Activated CD4-positive, alpha-beta memory T cell treated with anti-CD3 and anti-CD28 coated beads, Interleukin-2, amount 10 ng/mL, durations not matched to agents 7 days and 5 days (primary cell): ENCODE measurements at regions not wholly inside any gene's neighbourhood (a gene's known extent, or its start where the extent isn't known, plus 50 kb on each side); places are given as distances from the start of the nearest gene placed in this dataset.

ENCODE experiments used
- CTCF ChIA-PET: fragments of 350-600 bp; sonication (Branson Sonifier 250); formaldehyde crosslinking; loops from one replicate; lab custom pipeline; 2021; ENCODE audit warnings: antibody characterized with exemption, inconsistent platforms; lab: Charles Lee
- POLR2A ChIA-PET: fragments of 350-600 bp; sonication (Branson Sonifier 250); formaldehyde crosslinking; loops from one replicate; lab custom pipeline; 2021; ENCODE audit warnings: antibody characterized with exemption; lab: Charles Lee
- DNase-seq: peaks from one replicate; pipeline ENCODE4 v3.0.0-alpha.2; 2020
- H3K27ac Mint-ChIP-seq: one replicate; pipeline ENCODE4 v1.8.0; 2021; ENCODE audit warnings: mild to moderate bottlenecking, mixed read lengths
- H3K27me3 Mint-ChIP-seq: one replicate; pipeline ENCODE4 v1.8.0; 2021; ENCODE audit warnings: mixed read lengths
- H3K36me3 Mint-ChIP-seq: one replicate; pipeline ENCODE4 v1.8.0; 2021; ENCODE audit warnings: low read depth, mixed read lengths
- H3K4me1 Mint-ChIP-seq: one replicate; pipeline ENCODE4 v1.8.0; 2021; ENCODE audit warnings: mixed read lengths
- H3K4me3 Mint-ChIP-seq: one replicate; pipeline ENCODE4 v1.8.0; 2021; ENCODE audit warnings: mild to moderate bottlenecking, mixed read lengths
- H3K9me3 Mint-ChIP-seq: one replicate; pipeline ENCODE4 v1.8.0; 2021; ENCODE audit warnings: mixed read lengths

DNA sequence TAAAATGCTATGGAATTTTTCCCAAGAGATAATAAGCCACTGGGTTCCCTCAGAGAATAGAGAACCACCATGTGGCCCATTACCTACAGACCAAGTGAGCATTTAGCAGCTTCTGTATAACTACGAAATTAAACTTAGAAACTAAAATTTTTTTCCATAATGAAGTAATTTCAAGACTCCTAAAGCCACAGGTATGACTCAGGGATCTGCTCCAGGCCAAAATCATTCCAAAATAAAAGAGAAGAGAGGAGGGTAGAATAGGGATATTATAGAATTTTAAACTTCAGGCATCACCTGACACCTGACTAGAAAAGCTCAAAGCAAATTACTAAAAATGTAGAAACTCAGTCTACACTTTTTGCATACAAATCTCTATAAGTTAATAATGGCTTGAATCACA, 108.9 kb upstream of the DST start:
- Mint-ChIP-seq H3K36me3 (no peaks in the 10 kb centered on the region), H3K9me3 (no peaks in the 10 kb centered on the region), H3K27me3 (no peaks in the 10 kb centered on the region), H3K27ac (no peak overlapping the region), H3K4me3 (no peak overlapping the region), H3K4me1 (no peaks in the 10 kb centered on the region)
- ChIA-PET POLR2A (no interaction called here), CTCF (no interaction called here)
- no peak for DNase-seq

DNA sequence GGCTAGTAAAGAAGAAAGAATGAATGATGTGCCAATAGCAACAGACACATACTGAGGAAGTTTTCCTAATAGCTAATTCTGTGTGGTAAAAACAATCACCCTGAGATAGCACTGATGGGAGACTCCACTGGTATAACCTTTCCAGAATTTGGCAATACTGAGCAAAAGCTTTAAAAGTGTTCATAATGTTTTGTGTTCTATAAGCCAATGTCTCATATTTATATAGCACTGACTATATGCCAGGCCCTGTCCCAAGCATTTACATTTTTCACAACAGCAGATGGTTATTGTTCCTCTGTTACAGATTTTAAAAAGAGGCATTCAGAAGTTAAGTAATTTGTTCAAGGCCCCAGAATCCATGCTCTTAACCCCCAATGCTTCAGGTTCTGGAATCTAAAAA, 108.0 kb upstream of the DST start:
- Mint-ChIP-seq H3K27ac (no peak overlapping the region), H3K4me3 (no peak overlapping the region), H3K36me3 (no peaks in the 10 kb centered on the region), H3K9me3 (no peaks in the 10 kb centered on the region), H3K27me3 (no peaks in the 10 kb centered on the region), H3K4me1 (no peaks in the 10 kb centered on the region)
- DNase-seq, result no peak
- ChIA-PET POLR2A (no interaction called here), CTCF (no interaction called here)

DNA sequence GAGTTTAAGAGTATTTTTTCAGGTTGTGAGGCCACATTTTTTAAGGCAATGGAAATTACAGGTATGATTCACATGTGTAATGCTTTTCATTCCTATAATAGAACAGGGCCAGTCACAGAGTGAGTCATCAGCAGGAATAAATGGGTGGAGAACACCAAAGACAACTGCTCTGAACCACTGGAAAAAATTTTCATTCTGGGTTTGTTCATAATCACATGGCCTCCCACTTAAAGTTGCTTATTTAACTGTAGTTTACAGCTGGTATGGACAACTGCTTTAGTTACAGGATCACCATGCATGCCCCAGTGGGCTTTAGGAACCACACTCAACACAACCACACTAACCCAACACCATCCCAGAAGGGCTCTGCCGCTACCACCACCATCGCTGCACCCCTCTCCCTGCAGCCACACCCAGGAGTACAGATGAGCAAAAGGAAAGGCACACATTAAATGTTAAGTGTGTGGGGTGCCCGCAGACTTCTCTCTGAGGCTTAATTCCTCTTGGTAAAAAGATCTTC, 107.0 kb upstream of the DST start:
- Mint-ChIP-seq H3K36me3 (no peaks in the 10 kb centered on the region), H3K4me1 (no peaks in the 10 kb centered on the region), H3K27me3 (no peaks in the 10 kb centered on the region), H3K9me3 (no peaks in the 10 kb centered on the region), H3K4me3 (no peak overlapping the region), H3K27ac (no peak overlapping the region)
- DNase-seq, result no peak
- ChIA-PET POLR2A (no interaction called here), CTCF (no interaction called here)

DNA sequence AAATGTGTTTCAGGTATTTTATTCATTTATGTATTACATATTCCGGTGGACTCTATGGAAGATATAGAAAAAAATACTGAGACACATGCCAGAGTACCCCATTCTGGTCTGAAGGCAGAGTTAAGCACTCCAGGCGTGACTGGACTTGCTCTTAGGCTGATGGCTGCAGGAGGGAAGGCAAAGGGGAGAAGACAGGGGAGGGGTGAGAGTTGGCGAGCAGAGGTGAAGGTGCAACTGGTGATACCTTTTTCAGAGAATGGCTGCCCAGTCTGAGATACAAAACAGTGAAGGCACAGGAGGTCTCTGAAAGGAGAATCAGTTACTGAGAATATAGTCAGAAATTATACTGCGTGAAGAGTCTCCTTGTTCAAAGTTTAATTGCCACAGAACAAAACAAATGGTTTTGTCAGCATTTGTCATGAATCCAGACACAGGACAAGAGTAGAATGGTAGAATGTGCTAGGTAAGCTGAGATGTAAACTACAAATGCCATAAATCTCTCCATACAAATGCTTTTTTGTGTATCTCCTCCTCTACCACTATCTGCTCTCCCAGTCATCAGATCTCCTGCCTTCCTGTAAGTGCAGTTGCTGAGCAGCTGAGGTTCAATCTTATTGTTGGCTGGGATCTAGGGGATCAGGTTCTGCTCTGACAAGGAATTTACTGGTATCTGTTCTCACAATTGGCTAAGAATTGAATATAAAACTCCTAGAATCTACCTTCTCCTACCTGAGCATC, 104.2 kb upstream of the DST start:
- no peak overlapping the region for H3K4me3 Mint-ChIP-seq
- no peaks in the 10 kb centered on the region for H3K27me3 Mint-ChIP-seq
- ChIA-PET POLR2A (no interaction called here), CTCF (no interaction called here)
- DNase-seq, result no peak
- H3K4me1 Mint-ChIP-seq, result no peaks in the 10 kb centered on the region
- H3K27ac Mint-ChIP-seq, result no peak overlapping the region
- H3K9me3 Mint-ChIP-seq, result no peaks in the 10 kb centered on the region
- no peaks in the 10 kb centered on the region for H3K36me3 Mint-ChIP-seq

DNA sequence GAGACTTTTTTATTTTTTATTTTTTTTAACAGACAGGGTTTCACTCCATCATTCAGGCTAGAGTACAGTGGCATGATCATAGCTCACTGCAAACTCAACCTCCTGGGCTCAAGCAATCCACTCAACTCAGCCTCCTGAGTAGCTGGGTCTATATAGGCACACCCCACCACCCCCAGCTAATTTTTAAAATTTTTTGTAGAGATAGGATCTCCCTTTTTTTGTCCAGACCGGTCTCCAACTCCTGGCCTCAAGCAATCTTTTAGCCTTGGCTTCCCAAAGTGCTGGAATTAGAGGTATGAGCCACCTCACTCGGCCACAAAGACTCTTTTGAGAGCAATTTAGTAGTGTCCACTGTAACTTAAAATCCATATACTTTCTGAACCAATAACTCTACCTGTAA, 103.3 kb upstream of the DST start:
- Mint-ChIP-seq H3K36me3 (no peaks in the 10 kb centered on the region), H3K4me3 (no peak overlapping the region), H3K27me3 (peaks cover 2% of the 10 kb centered on the region), H3K4me1 (no peaks in the 10 kb centered on the region), H3K9me3 (no peaks in the 10 kb centered on the region), H3K27ac (no peak overlapping the region)
- ChIA-PET CTCF (no interaction called here), POLR2A (no interaction called here)
- DNase-seq, result no peak

DNA sequence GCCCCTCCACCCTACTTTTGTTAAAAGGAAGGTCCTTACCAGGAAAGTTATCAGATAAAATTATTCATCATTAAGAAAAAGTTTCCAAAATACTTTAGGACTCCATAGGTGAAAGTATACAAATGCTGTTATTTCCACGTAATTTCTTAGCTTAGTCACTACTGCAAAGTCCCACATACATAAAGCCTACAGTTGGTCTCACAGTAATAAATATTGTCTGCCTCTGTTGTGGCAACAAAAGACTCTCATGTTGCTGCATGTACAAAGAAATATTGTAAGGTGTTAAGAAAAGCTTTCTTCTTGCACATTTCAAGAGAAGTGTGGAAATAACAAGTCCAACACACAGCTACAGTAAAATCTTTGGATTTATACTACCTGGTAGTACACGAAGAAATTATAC, 102.4 kb upstream of the DST start:
- ChIA-PET CTCF (no interaction called here), POLR2A (no interaction called here)
- Mint-ChIP-seq H3K36me3 (no peaks in the 10 kb centered on the region), H3K4me1 (no peaks in the 10 kb centered on the region), H3K27me3 (peaks cover 2% of the 10 kb centered on the region), H3K9me3 (no peaks in the 10 kb centered on the region), H3K4me3 (no peak overlapping the region), H3K27ac (no peak overlapping the region)
- no peak for DNase-seq

DNA sequence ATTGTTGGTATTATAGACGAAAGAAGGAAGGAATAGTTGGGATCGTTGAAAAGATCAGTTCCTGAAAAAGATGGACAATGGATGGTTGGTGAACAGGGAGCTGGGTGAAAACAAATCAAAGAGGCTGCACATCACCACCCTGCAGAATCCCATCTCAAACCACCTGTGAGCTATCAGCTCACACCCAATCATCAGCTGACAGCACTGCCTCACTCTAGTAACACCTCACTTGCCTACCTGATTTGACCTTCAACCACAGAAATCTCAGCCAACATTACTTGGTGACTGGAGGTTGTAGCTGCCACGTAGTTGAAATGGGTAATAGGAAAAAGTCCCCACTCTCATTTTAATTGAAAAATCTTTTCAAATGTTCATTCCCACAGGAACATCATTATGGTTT, 101.8 kb upstream of the DST start:
- ChIA-PET CTCF (no interaction called here), POLR2A (no interaction called here)
- no peaks in the 10 kb centered on the region for H3K9me3 Mint-ChIP-seq
- no peaks in the 10 kb centered on the region for H3K36me3 Mint-ChIP-seq
- DNase-seq, result no peak
- H3K27me3 Mint-ChIP-seq, result peaks cover 2% of the 10 kb centered on the region
- H3K4me3 Mint-ChIP-seq, result no peak overlapping the region
- no peak overlapping the region for H3K27ac Mint-ChIP-seq
- H3K4me1 Mint-ChIP-seq, result no peaks in the 10 kb centered on the region

DNA sequence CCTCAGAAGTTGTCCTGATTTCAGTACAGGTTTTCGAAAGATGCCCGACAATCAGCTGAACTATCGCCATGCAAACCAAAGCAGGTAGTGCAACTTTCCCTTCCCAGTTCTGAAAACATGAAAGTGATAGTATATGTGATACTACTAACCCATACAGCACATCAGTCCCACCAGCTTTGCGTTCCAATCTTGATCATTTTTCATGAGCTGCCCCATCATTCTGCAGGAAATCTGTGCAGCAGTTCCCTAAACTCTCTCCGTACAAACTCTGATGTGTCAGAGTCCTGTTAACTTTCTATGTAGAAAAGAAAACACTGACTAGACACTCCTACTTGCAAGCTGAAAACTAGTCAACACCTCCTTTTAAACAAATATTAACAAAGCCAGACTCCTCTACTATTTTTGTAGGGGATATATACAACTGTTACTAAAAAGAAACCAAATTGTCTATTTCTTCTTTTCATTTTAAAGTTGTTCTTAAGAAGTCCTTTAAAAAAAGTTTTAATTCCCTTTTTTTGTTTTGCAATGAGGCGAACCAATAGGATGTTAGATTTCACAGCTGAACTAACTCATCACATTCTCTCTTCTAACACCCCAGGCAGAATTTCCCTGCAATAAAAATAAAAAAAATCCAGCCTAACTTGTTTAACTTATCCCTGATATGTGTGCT, 99.6 kb upstream of the DST start:
- peaks cover 2% of the 10 kb centered on the region for H3K27me3 Mint-ChIP-seq
- no peaks in the 10 kb centered on the region for H3K36me3 Mint-ChIP-seq
- ChIA-PET CTCF (no interaction called here), POLR2A (no interaction called here)
- H3K9me3 Mint-ChIP-seq, result no peaks in the 10 kb centered on the region
- no peak overlapping the region for H3K4me3 Mint-ChIP-seq
- no peak overlapping the region for H3K27ac Mint-ChIP-seq
- no peak for DNase-seq
- H3K4me1 Mint-ChIP-seq, result no peaks in the 10 kb centered on the region

DNA sequence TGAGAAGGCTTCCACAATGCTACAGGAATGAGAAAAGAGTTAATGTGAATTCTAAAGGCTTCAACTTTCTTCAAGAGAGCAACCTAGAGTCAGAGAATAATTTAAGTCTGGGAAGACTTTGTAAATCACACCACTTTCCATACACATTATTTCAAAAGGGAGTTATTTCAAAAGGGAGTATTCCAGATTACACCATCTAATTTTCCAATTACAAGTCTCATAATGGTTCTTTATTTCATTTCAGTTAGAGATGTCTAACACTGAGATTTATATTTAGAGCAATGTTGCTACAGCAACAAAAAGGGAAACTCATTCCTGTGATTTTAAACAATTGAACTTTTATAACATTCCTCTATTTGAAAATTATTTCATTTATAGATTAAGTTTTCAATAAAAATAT, 98.8 kb upstream of the DST start:
- no peak overlapping the region for H3K4me3 Mint-ChIP-seq

DNA sequence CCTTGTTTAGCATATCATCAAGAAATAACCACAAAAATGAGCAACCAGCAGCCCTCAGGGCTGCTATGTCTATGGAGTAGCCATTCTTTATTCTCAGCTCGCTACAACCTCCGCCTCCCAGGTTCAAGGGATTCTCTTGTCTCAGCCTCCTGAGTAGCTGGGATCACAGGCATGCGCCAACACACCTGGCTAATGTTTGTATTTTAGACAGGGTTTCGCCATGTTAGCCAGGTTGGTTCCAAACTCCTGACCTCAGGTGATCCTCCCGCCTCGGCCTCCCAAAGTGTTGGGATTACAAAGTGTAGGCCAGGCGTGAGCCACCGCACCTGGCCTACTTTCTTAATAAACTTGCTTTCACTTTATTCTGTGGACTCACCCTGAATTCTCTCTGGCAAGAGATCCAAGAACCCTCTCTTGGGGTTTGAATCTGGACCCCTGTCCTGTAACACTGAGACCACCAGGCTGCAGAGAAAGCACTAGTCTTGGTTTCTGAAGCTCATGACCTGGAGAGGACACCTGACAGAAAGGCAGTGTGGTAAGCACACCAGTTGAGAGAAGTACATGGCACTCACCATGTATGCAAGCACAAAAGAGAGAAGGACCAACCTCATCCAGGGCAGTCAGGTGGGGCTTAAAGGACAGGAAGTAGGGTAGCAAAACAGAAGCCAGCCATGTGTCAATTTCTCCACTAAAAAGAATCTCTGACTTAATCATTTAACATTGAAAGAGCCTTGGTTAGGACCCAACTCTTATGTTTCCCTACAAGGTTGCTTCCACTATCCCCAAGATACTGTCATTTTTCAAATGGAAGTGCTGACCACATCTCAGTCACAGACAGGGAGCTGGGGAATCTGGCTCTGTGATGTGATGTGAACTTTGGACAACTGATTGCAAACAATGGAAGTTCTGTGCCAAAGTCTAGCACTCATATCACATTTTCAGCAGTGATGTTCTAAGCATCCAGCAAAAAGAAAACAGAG, 97.4 kb upstream of the DST start:
- Mint-ChIP-seq H3K27ac (no peak overlapping the region), H3K27me3 (peaks cover 2% of the 10 kb centered on the region), H3K4me1 (no peaks in the 10 kb centered on the region), H3K4me3 (no peak overlapping the region), H3K9me3 (no peaks in the 10 kb centered on the region), H3K36me3 (no peaks in the 10 kb centered on the region)
- POLR2A ChIA-PET, result no interaction called here
- CTCF ChIA-PET, result no interaction called here
- no peak for DNase-seq

More for the DNA sequence above, 98.8 kb upstream of the DST start:
- Mint-ChIP-seq H3K36me3 (no peaks in the 10 kb centered on the region), H3K4me1 (no peaks in the 10 kb centered on the region), H3K27me3 (peaks cover 2% of the 10 kb centered on the region), H3K27ac (no peak overlapping the region), H3K9me3 (no peaks in the 10 kb centered on the region)
- no peak for DNase-seq
- POLR2A ChIA-PET, result no interaction called here
- CTCF ChIA-PET, result no interaction called here

DNA sequence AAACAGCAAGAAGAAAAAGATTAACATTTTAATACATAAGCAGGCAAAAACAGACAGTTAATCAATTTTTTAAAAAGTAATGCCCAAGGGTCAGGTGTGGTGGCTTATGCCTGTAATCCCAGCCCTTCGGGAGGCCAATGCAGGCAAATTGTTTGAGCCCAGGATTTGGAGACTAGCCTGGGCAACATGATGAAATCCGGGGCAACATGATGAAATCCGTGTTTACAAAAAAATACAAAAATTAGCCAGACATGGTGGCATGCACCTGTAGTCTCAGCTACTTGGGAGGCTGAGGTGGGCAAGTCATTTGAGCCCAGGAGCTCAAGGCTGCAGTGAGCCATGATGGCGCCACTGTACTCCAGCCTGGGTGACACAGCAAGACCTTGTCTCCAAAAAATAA, 94.1 kb upstream of the DST start:
- no peak for DNase-seq
- Mint-ChIP-seq H3K4me3 (no peak overlapping the region), H3K9me3 (no peaks in the 10 kb centered on the region), H3K36me3 (no peaks in the 10 kb centered on the region), H3K4me1 (no peaks in the 10 kb centered on the region), H3K27me3 (peaks cover 4% of the 10 kb centered on the region), H3K27ac (no peak overlapping the region)
- CTCF ChIA-PET, result no interaction called here
- POLR2A ChIA-PET, result no interaction called here

DNA sequence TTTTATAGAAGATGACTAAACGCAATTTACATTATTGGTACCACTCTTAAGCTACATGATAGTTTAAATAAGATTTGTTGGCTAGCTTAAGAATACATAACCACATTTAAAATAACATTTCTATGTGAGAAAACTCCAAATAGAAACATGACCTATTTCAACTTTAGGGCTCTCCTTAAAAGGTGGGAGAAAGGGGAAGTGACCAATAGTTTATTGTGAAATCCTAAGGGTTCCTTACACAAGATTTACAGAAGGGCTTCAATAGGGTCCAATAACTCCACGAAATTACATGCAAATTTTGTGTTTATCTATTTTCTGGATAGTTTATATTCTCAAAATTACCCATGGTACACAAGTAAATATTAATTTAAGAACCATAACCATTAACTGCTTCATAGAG, 91.6 kb upstream of the DST start:
- CTCF ChIA-PET, result no interaction called here
- peaks cover 4% of the 10 kb centered on the region for H3K27me3 Mint-ChIP-seq
- H3K36me3 Mint-ChIP-seq, result no peaks in the 10 kb centered on the region

DNA sequence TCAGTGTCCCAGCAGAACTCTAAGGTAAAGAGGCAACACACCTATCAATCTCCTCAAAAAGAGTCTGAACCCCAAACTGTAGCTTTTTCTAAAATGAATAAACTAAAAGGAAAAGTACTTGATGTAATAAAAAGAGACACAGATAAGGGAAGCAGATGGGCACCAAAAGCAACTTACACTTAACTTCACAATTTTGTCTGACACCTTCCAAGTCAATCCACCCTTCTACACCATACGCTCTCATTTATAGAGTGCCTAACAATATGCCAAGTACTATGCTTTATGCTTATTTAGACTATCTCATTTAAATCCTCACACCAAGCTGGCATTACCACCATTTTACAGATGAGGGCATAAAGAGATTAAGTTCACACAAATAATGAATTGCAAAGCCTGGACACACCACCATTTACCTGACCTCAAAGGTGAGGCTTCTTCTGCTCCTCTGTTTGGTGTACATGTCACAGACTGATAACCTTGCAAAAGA, 90.6 kb upstream of the DST start:
- POLR2A ChIA-PET, result no interaction called here
- Mint-ChIP-seq H3K27me3 (peaks cover 4% of the 10 kb centered on the region), H3K4me1 (no peaks in the 10 kb centered on the region), H3K9me3 (no peaks in the 10 kb centered on the region), H3K4me3 (no peak overlapping the region), H3K27ac (no peak overlapping the region), H3K36me3 (no peaks in the 10 kb centered on the region)
- CTCF ChIA-PET, result no interaction called here
- DNase-seq, result no peak

More for the DNA sequence above, 91.6 kb upstream of the DST start:
- no peak overlapping the region for H3K27ac Mint-ChIP-seq
- H3K4me3 Mint-ChIP-seq, result no peak overlapping the region
- POLR2A ChIA-PET, result no interaction called here
- DNase-seq, result no peak
- H3K4me1 Mint-ChIP-seq, result no peaks in the 10 kb centered on the region
- no peaks in the 10 kb centered on the region for H3K9me3 Mint-ChIP-seq
